Esophagus squamous epithelium (tissue), 4 donors: ENCODE measurements at regions not wholly inside any gene's neighbourhood (a gene's known extent, or its start where the extent isn't known, plus 50 kb on each side); places are given as distances from the start of the nearest gene placed in this dataset.

Experiments
- CTCF ChIP-seq, 6 experiments: fragments of 450-650 bp in 4 of 6; fragments of 200-600 bp in 2 of 6; sonication (generic) in 2 of 6; IDR thresholded peaks; one replicate each; pipeline ENCODE4 v1.5.1; 2016 to 2019; ENCODE audit warnings: antibody characterized with exemption in 6 of 6, mild to moderate bottlenecking in 4 of 6, moderate library complexity in 4 of 6
- POLR2A ChIP-seq, 4 donors: fragments of 450-650 bp; IDR thresholded peaks; one replicate each; pipeline ENCODE4 v1.6.1; 2017; ENCODE audit warnings: antibody characterized with exemption in 4 of 4, mild to moderate bottlenecking in 4 of 4, moderate library complexity in 3 of 4

DNA sequence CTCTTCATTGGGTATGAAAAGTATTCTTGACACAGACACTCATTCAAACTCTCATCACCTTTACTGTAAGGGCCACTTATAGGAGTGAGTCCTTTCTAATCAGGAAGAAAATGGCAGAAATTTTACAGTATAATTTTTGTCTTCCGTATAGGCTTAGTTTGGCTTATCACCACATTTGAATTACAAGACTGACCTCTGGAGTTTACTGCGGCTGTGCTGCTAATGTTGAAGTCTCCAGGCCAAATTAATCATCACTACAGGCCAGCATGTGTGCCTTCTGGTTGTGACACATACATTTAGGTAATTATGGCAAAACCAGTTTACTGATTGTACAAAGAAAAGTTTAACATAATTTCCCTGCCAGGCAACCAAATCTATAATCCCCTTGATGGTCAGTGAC, 753.6 kb upstream of the GCFC2 start:
- TF ChIP-seq CTCF (IDR thresholded peaks at IDR 0.05) (no peak), POLR2A (IDR thresholded peaks at IDR 0.05) (no peak)
